Small intestine (tissue), 7 donors: ENCODE measurements at regions not wholly inside any gene's neighbourhood (a gene's known extent, or its start where the extent isn't known, plus 50 kb on each side); places are given as distances from the start of the nearest gene placed in this dataset.

Source experiments
- DNase-seq, 2 donors: peaks; one replicate each; pipeline versions ENCODE4 v3.0.0 to v3.0.0-alpha.2; 2013
- FAIRE-seq: peaks from 2 replicates; lab custom pipeline; 2012; peaks lifted over from hg19 to GRCh38; lab: Jason Lieb, UNC
- H3K27ac ChIP-seq, 3 donors: one replicate each; pipeline ENCODE4 v1.5.1; 2013; ENCODE audit warnings: low read length in 2 of 3, mild to moderate bottlenecking in 2 of 3, control low read depth in 1 of 3, inconsistent platforms in 1 of 3, low read depth in 1 of 3, moderate library complexity in 1 of 3
- H3K27me3 ChIP-seq, 3 donors: one replicate each; pipeline ENCODE4 v1.6.1; 2013; ENCODE audit warnings: low read length in 3 of 3, inconsistent platforms in 1 of 3; ENCODE audit not compliant: control insufficient read depth in 3 of 3, insufficient read depth in 3 of 3
- H3K36me3 ChIP-seq, 3 donors: one replicate each; pipeline ENCODE4 v1.6.1; 2013; ENCODE audit warnings: low read length in 3 of 3, inconsistent platforms in 1 of 3, low read depth in 1 of 3, mild to moderate bottlenecking in 1 of 3, moderate library complexity in 1 of 3; ENCODE audit not compliant: control insufficient read depth in 3 of 3, insufficient read depth in 2 of 3
- H3K4me1 ChIP-seq, 3 donors: one replicate each; pipeline ENCODE4 v1.6.1; 2013; ENCODE audit warnings: low read length in 2 of 3, inconsistent platforms in 1 of 3, low read depth in 1 of 3, mild to moderate bottlenecking in 1 of 3, moderate library complexity in 1 of 3; ENCODE audit not compliant: control insufficient read depth in 3 of 3, insufficient read depth in 2 of 3
- H3K4me3 ChIP-seq, 3 donors: one replicate each; pipeline ENCODE4 v1.5.1; 2013; ENCODE audit warnings: low read length in 3 of 3, control low read depth in 1 of 3, inconsistent platforms in 1 of 3, low read depth in 1 of 3, mild to moderate bottlenecking in 1 of 3, moderate library complexity in 1 of 3
- H3K9me3 ChIP-seq, 2 donors: one replicate each; pipeline ENCODE4 v1.6.1; 2013; ENCODE audit warnings: low read depth in 1 of 2, low read length in 1 of 2; ENCODE audit not compliant: control insufficient read depth in 2 of 2, insufficient read depth in 1 of 2
- WGBS, 3 donors: extraction: QIAGEN DNeasy Blood & Tissue Kit; methylation state at CpG; one replicate each; pipeline ENCODE4 v1.1.7; 2013; 5-methylcytosine and 5-hydroxymethylcytosine counted together
- donor health status: healthy with polysubstance abuse.
- donor health status: control.
- donor health status: control.
- donor health status: Bipolar disorder and iron deficiency.
- donor health status: healthy.

GRCh38 chr6:139457476-139457875 lies 83.0 kb upstream of the CITED2 start:
- H3K9me3 ChIP-seq = no peaks in the 10 kb centered on the region
- 79 to 84% (median 81%) methylated on average over 7 of the region's 7 CpGs for WGBS, 3 donors
- no peak for FAIRE-seq

DNA sequence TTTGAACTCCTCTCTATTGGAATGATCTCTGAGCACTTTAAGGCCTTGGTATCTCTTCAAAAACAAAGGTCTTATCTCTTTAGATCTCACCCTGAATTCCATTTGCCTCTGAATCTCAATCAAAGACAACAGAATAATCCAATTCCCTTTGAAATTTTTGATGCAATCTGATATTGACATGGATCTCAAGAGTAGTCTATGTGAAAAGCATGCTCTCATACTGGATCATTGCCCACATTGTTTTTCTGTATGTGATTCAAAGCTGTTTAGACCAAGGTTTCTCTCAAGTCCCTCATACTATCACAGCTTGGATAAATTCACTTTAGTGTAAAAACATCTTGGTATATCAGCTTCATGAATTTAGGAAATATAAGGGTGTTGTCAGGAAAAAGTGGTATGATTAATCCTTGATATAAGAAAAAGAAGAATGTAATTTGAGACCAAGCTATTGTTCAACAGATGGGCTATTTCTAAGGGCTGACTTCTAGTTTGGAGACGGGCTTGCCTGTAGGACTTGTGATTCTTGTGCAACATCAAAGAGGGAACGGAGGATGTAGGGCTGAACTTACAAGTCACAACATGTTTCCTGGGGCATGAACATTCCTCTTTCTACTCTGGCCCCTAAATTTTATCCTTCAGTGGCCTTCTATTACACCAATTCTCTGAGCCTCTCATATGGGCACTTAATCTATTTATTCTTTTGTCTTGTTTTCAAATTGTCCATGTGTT lies 77.9 kb upstream of the CITED2 start:
- H3K4me1 ChIP-seq = no peaks in the 10 kb centered on the region
- H3K27ac ChIP-seq = no peak overlapping the region
- H3K4me3 ChIP-seq = no peak overlapping the region
- DNase-seq (no peak), FAIRE-seq (no peak)
- H3K27me3 ChIP-seq = no peaks in the 10 kb centered on the region
- no peaks in the 10 kb centered on the region for H3K36me3 ChIP-seq
- WGBS, 3 donors = 81 to 98% (median 97%) methylated on average over 2 of the region's 2 CpGs
- H3K9me3 ChIP-seq = no peaks in the 10 kb centered on the region

More at GRCh38 chr6:139457476-139457875, 83.0 kb upstream of the CITED2 start:
- no peaks in the 10 kb centered on the region for H3K36me3 ChIP-seq
- no peaks in the 10 kb centered on the region for H3K27me3 ChIP-seq
- no peak for DNase-seq
- no peak overlapping the region for H3K27ac ChIP-seq
- H3K4me3 ChIP-seq = no peak overlapping the region
- no peaks in the 10 kb centered on the region for H3K4me1 ChIP-seq

GRCh38 chr6:139449611-139450000 lies 75.2 kb upstream of the CITED2 start:
- no peak for DNase-seq
- H3K4me3 ChIP-seq = no peak overlapping the region

GRCh38 chr6:139448998-139449610 lies 74.7 kb upstream of the CITED2 start:
- Histone ChIP-seq H3K36me3 (no peaks in the 10 kb centered on the region), H3K4me1 (no peaks in the 10 kb centered on the region), H3K9me3 (no peaks in the 10 kb centered on the region), H3K27me3 (no peaks in the 10 kb centered on the region), H3K27ac (no peak overlapping the region), H3K4me3 (no peak overlapping the region)
- FAIRE-seq (no peak), DNase-seq (no peak)
- WGBS, 3 donors = 87 to 89% (median 88%) methylated on average over 4 of the region's 4 CpGs

More at GRCh38 chr6:139449611-139450000, 75.2 kb upstream of the CITED2 start:
- no peaks in the 10 kb centered on the region for H3K4me1 ChIP-seq
- no peak overlapping the region for H3K27ac ChIP-seq
- no peak for FAIRE-seq
- no peaks in the 10 kb centered on the region for H3K27me3 ChIP-seq
- no peaks in the 10 kb centered on the region for H3K36me3 ChIP-seq
- no peaks in the 10 kb centered on the region for H3K9me3 ChIP-seq

DNA sequence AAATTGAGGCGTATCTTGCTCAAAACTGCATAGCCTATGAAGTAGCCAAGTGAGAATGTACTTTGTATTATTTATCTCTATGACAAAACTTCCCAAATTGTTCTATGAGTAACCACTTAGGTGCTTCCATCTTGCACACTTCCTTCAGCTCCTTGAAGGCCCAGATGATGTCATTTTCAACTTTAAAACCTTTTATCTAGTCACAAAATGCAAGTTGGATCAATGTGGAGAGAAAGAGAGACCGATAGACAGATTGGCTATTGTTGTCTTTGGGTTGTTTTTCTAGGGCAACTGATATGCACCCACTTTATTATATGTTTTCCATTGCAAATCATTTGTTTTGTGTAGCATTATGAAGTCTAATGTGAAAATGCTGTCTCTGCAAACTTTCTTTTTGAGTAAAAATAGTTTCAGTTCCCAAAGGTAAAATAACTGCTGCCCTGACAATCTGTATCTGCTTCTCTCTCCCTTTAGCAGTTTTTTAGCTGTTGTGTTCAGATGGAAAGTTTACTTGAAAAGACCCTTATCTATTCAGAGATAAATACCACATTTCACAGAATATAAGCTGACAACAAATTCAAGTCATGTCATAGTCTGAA lies 73.7 kb upstream of the CITED2 start:
- Histone ChIP-seq H3K9me3 (no peaks in the 10 kb centered on the region), H3K4me3 (no peak overlapping the region), H3K27me3 (no peaks in the 10 kb centered on the region), H3K36me3 (no peaks in the 10 kb centered on the region), H3K27ac (no peak overlapping the region), H3K4me1 (no peaks in the 10 kb centered on the region)
- FAIRE-seq = no peak
- DNase-seq = no peak
- WGBS, 3 donors = 80 to 83% (median 82%) methylated on average over 2 of the region's 2 CpGs

GRCh38 chr6:139447656-139447975 lies 73.2 kb upstream of the CITED2 start:
- Histone ChIP-seq H3K4me3 (no peak overlapping the region), H3K4me1 (no peaks in the 10 kb centered on the region), H3K9me3 (no peaks in the 10 kb centered on the region), H3K36me3 (no peaks in the 10 kb centered on the region), H3K27ac (no peak overlapping the region), H3K27me3 (no peaks in the 10 kb centered on the region)
- no peak for DNase-seq
- no peak for FAIRE-seq
- WGBS, 3 donors = 95 to 98% (median 97%) methylated on average over 1 of the region's 1 CpG

DNA sequence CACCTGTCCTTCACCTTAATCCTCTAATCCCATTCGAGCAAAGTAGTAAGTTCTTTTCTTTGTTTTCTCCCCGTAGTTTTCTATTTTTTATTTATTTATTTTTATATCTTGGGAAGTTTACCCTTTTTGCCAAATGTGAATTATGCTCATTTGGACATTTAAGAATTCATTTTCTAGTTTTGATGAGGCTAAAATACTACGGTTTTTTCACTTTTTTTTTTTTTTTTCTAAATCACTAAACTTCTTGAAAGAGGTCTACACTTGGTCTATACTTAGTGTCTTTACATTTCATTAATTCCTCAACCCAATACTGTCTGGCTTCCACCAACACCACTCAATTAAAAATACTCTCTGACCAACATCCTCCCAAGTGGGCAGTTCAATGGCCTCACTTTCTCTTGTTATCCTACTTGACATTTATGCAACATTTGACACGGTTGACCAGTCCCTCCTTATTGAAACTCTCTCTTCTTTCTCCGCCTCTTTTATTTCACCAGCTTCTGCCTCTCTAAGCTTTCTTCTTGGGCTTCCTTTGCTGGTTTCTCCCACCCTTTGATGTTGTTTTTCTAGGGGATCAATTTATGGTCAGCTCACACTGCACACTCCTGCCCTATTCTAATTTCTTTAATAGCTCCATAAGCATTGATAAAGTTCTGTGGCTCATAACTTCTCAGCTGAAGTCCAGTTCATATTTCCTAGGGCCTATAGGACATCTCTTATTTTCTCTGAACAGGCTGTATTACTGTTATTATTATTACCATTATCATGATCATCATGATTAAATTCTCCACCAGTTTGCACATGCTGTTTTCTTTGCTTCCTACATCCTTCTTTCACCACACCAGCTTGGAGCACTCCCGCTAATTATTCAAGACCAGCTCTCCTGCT lies 72.6 kb upstream of the CITED2 start:
- 92 to 95% (median 93%) methylated on average over 6 of the region's 6 CpGs for WGBS, 3 donors
- Histone ChIP-seq H3K9me3 (no peaks in the 10 kb centered on the region), H3K27ac (no peak overlapping the region), H3K27me3 (no peaks in the 10 kb centered on the region), H3K4me1 (no peaks in the 10 kb centered on the region), H3K4me3 (no peak overlapping the region), H3K36me3 (no peaks in the 10 kb centered on the region)
- FAIRE-seq (no peak), DNase-seq (no peak)

DNA sequence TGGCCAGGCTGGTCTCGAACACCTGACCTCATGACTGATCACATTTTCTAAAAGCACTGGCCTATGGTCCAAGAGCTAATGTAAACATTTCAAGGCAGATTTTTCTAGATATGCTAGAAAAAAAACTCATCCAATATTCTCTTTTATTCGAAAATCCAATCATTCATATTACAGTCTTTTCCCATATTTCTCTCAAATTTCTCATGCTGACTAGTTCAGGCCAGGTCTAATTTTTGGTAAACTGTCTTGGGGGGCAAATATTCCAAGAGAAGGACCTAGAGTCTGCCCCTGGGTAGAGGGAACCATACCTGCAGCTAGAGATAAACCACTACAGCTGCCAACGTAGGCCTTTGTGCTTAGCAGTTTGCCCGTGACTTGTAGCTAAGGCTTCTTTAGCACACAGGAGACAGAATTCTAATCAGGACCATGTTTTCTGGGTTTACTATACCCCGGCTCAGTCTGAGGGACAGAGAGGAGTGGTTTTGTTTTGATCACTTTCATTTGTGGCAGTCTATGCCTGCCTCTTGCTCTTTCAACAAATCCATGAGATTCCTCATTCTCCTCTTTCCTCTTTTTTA lies 71.8 kb upstream of the CITED2 start:
- no peaks in the 10 kb centered on the region for H3K36me3 ChIP-seq
- WGBS, 3 donors = 89 to 94% (median 91%) methylated on average over 5 of the region's 5 CpGs
- no peak overlapping the region for H3K4me3 ChIP-seq
- no peaks in the 10 kb centered on the region for H3K9me3 ChIP-seq
- H3K4me1 ChIP-seq = no peaks in the 10 kb centered on the region
- FAIRE-seq = no peak
- no peaks in the 10 kb centered on the region for H3K27me3 ChIP-seq
- no peak overlapping the region for H3K27ac ChIP-seq
- DNase-seq = no peak
